HEK293 (cell line): ENCODE measurements at regions not wholly inside any gene's neighbourhood (a gene's known extent, or its start where the extent isn't known, plus 50 kb on each side); places are given as distances from the start of the nearest gene placed in this dataset.

Experiments
- ATF2 ChIP-seq: fragments of 450-650 bp; formaldehyde crosslinking; IDR thresholded peaks from 2 replicates; pipeline ENCODE4 v1.5.1; 2016; ENCODE audit warnings: missing biosample characterization, missing genetic modification characterization, low read depth
- BCL11A ChIP-seq: fragments of 450-650 bp; formaldehyde crosslinking; IDR thresholded peaks from 2 replicates; pipeline ENCODE4 v1.5.1; 2016; ENCODE audit warnings: low read depth, missing biosample characterization, missing genetic modification characterization
- REST ChIP-seq: fragments of 450-650 bp; formaldehyde crosslinking; IDR thresholded peaks from 2 replicates; pipeline ENCODE4 v1.5.1; 2016; ENCODE audit warnings: missing biosample characterization, missing genetic modification characterization
- ZBTB8A ChIP-seq: fragments of 450-650 bp; formaldehyde crosslinking; IDR thresholded peaks from 2 replicates; pipeline ENCODE4 v1.5.1; 2016; ENCODE audit warnings: missing biosample characterization, missing genetic modification characterization
- ZFP37 ChIP-seq: fragments of 450-650 bp; formaldehyde crosslinking; IDR thresholded peaks from 2 replicates; pipeline ENCODE4 v1.5.1; 2016; ENCODE audit warnings: missing biosample characterization, missing genetic modification characterization
- ZNF175 ChIP-seq: fragments of 450-650 bp; formaldehyde crosslinking; IDR thresholded peaks from 2 replicates; pipeline ENCODE4 v1.5.1; 2016; ENCODE audit warnings: missing biosample characterization, missing genetic modification characterization
- ZNF549 ChIP-seq: fragments of 450-650 bp; IDR thresholded peaks from 2 replicates; pipeline ENCODE4 v1.5.1; 2018; ENCODE audit warnings: missing biosample characterization, missing genetic modification characterization, mild to moderate bottlenecking, inconsistent platforms, moderate library complexity
- ZNF623 ChIP-seq: fragments of 450-650 bp; formaldehyde crosslinking; IDR thresholded peaks from 2 replicates; pipeline ENCODE4 v1.5.1; 2016; ENCODE audit warnings: missing biosample characterization, missing genetic modification characterization
- TF ChIP-seq, protein P1 (sequence below): fragments of 450-650 bp; formaldehyde crosslinking; IDR thresholded peaks from 2 replicates; pipeline ENCODE4 v1.5.1; 2016; ENCODE audit warnings: missing biosample characterization, missing genetic modification characterization

DNA sequence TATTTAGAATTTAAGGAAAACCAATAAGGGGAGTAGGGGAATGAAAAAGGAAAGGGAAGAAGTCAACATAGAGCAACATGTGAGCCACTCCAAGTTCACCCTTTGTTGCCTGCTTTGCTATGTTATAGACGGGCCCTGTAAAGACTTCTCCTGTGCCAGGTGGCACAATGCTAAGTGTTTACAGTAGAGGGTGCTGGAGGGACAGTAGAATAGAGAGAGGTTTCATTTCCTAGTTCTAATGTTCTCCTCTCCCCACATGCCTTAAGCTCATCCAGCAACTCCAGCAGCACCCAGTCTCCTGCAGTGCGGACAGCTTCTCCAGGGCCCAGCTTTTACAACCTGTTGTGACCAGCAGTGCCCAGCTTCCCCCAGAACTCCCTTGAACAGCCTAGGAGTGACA is 468.0 kb downstream of the HS3ST3B1 start:
- no peak for TF ChIP-seq REST (tag by site-specific recombination)
- TF ChIP-seq, protein P1, sequence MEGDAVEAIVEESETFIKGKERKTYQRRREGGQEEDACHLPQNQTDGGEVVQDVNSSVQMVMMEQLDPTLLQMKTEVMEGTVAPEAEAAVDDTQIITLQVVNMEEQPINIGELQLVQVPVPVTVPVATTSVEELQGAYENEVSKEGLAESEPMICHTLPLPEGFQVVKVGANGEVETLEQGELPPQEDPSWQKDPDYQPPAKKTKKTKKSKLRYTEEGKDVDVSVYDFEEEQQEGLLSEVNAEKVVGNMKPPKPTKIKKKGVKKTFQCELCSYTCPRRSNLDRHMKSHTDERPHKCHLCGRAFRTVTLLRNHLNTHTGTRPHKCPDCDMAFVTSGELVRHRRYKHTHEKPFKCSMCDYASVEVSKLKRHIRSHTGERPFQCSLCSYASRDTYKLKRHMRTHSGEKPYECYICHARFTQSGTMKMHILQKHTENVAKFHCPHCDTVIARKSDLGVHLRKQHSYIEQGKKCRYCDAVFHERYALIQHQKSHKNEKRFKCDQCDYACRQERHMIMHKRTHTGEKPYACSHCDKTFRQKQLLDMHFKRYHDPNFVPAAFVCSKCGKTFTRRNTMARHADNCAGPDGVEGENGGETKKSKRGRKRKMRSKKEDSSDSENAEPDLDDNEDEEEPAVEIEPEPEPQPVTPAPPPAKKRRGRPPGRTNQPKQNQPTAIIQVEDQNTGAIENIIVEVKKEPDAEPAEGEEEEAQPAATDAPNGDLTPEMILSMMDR (tag by site-specific recombination): no peak
- TF ChIP-seq ZNF549 (tag by site-specific recombination): no peak
- no peak for TF ChIP-seq ZNF175 (tag by site-specific recombination)
- TF ChIP-seq ZFP37 (tag by site-specific recombination): no peak
- TF ChIP-seq BCL11A (tag by site-specific recombination): no peak
- no peak for TF ChIP-seq ZNF623 (tag by site-specific recombination)
- no peak for TF ChIP-seq ATF2 (tag by site-specific recombination)
- TF ChIP-seq ZBTB8A (tag by site-specific recombination): no peak
